ENCODE measurements at regions not wholly inside any gene's neighbourhood (a gene's known extent, or its start where the extent isn't known, plus 50 kb on each side); places are given as distances from the start of the nearest gene placed in this dataset.

DNA sequence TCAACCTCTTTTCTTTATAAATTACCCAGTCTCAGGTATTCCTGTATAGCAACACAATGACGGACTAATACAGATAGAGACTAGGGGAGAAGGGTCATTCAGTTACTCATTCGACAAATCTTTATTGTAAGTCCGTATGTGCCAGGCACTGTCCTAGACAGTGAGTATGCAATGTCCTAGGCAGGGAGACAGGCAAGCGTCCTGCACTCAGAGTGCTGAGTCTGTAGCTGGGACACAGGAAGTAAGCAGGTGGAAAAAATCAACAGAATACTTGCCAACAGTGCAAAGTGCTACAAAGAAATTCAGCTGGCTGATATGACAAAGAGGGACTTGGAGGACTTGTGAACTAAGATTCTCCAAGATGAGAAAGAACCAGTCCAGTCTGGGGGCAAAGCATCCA lies 92.2 kb upstream of the ZBTB40 start:
- no peak for TF ChIP-seq TEAD4 (IDR thresholded peaks at IDR 0.05)
- no peak for TF ChIP-seq NFIC (IDR thresholded peaks at IDR 0.05)
- no peak for TF ChIP-seq CEBPB (IDR thresholded peaks at IDR 0.05)
- TF ChIP-seq YY1 (IDR thresholded peaks at IDR 0.05; ENCODE audit: low read depth), result no peak
- TF ChIP-seq, protein P1, sequence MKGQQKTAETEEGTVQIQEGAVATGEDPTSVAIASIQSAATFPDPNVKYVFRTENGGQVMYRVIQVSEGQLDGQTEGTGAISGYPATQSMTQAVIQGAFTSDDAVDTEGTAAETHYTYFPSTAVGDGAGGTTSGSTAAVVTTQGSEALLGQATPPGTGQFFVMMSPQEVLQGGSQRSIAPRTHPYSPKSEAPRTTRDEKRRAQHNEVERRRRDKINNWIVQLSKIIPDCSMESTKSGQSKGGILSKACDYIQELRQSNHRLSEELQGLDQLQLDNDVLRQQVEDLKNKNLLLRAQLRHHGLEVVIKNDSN (IDR thresholded peaks at IDR 0.05), result no peak
- no peak for TF ChIP-seq TAF1 (IDR thresholded peaks at IDR 0.05; ENCODE audit: low read depth)
- TF ChIP-seq, protein P2, sequence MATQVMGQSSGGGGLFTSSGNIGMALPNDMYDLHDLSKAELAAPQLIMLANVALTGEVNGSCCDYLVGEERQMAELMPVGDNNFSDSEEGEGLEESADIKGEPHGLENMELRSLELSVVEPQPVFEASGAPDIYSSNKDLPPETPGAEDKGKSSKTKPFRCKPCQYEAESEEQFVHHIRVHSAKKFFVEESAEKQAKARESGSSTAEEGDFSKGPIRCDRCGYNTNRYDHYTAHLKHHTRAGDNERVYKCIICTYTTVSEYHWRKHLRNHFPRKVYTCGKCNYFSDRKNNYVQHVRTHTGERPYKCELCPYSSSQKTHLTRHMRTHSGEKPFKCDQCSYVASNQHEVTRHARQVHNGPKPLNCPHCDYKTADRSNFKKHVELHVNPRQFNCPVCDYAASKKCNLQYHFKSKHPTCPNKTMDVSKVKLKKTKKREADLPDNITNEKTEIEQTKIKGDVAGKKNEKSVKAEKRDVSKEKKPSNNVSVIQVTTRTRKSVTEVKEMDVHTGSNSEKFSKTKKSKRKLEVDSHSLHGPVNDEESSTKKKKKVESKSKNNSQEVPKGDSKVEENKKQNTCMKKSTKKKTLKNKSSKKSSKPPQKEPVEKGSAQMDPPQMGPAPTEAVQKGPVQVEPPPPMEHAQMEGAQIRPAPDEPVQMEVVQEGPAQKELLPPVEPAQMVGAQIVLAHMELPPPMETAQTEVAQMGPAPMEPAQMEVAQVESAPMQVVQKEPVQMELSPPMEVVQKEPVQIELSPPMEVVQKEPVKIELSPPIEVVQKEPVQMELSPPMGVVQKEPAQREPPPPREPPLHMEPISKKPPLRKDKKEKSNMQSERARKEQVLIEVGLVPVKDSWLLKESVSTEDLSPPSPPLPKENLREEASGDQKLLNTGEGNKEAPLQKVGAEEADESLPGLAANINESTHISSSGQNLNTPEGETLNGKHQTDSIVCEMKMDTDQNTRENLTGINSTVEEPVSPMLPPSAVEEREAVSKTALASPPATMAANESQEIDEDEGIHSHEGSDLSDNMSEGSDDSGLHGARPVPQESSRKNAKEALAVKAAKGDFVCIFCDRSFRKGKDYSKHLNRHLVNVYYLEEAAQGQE (IDR thresholded peaks at IDR 0.05; ENCODE audit: low read depth), result no peak
- TF ChIP-seq EP300 (IDR thresholded peaks at IDR 0.05; ENCODE audit: borderline replicate concordance), result no peak
- TF ChIP-seq FOXM1 (IDR thresholded peaks at IDR 0.05; ENCODE audit: borderline replicate concordance, low read depth), result no peak
- TF ChIP-seq TCF12 (IDR thresholded peaks at IDR 0.05; ENCODE audit: low read depth), result no peak
- no peak for TF ChIP-seq RAD21 (IDR thresholded peaks at IDR 0.05; ENCODE audit: low read depth)
- no peak for TF ChIP-seq ZBTB7A (IDR thresholded peaks at IDR 0.05; ENCODE audit: low read depth)
- TF ChIP-seq, protein P3, sequence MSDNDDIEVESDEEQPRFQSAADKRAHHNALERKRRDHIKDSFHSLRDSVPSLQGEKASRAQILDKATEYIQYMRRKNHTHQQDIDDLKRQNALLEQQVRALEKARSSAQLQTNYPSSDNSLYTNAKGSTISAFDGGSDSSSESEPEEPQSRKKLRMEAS (IDR thresholded peaks at IDR 0.05), result no peak

DNA sequence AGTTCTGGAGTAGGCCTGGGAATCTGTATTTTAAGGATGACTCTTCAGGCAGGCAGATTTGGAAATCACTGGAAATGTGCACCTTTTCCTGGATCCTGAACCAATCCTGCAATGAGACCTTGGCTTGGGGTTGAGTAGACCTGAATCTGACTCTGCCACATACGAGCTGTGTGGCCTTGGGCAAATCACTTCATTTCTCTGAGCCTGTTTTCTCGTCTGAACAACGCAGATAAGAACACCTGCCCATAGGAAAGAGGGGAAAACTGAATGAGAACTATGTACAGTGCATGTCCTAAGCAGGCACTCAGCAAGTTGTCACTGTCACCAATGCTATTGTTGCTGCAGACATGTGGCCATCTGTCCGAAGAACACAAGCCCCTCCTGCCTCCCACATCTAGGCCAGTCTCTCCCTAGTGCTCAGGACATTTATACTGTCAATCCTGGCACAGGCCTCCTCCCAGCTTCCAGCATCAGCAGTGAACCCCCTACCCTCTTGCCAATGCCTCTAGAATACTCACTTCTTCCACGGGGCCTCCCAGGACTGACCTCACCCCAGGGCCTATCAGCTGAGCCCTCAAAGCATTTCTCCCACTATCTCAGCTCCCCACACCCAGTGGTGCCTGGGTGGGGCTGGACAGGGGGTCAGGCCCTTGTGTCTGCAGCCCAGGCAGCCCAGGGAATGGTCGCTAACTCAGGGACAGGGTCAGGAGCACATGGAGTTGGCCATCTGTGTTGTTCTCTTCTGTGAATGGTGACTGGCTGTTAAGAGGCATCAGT lies 88.8 kb upstream of the ZBTB40 start:
- TF ChIP-seq CEBPB (IDR thresholded peaks at IDR 0.05) (no peak), TAF1 (IDR thresholded peaks at IDR 0.05; ENCODE audit: low read depth) (no peak), YY1 (IDR thresholded peaks at IDR 0.05; ENCODE audit: low read depth) (no peak), ZBTB7A (IDR thresholded peaks at IDR 0.05; ENCODE audit: low read depth) (no peak), EP300 (IDR thresholded peaks at IDR 0.05; ENCODE audit: borderline replicate concordance) (no peak), NFIC (IDR thresholded peaks at IDR 0.05) (no peak), CREB1 (IDR thresholded peaks at IDR 0.05; ENCODE audit: low read depth) (no peak), EGR1 (IDR thresholded peaks at IDR 0.05) (no peak), TCF12 (IDR thresholded peaks at IDR 0.05; ENCODE audit: low read depth) (no peak), RAD21 (IDR thresholded peaks at IDR 0.05; ENCODE audit: low read depth) (no peak), TEAD4 (IDR thresholded peaks at IDR 0.05) (no peak), FOXM1 (IDR thresholded peaks at IDR 0.05; ENCODE audit: borderline replicate concordance, low read depth) (no peak)
- TF ChIP-seq, protein P2 (IDR thresholded peaks at IDR 0.05; ENCODE audit: low read depth), result no peak
- TF ChIP-seq, protein P3 (IDR thresholded peaks at IDR 0.05), result no peak
- TF ChIP-seq, protein P1 (IDR thresholded peaks at IDR 0.05), result no peak

DNA sequence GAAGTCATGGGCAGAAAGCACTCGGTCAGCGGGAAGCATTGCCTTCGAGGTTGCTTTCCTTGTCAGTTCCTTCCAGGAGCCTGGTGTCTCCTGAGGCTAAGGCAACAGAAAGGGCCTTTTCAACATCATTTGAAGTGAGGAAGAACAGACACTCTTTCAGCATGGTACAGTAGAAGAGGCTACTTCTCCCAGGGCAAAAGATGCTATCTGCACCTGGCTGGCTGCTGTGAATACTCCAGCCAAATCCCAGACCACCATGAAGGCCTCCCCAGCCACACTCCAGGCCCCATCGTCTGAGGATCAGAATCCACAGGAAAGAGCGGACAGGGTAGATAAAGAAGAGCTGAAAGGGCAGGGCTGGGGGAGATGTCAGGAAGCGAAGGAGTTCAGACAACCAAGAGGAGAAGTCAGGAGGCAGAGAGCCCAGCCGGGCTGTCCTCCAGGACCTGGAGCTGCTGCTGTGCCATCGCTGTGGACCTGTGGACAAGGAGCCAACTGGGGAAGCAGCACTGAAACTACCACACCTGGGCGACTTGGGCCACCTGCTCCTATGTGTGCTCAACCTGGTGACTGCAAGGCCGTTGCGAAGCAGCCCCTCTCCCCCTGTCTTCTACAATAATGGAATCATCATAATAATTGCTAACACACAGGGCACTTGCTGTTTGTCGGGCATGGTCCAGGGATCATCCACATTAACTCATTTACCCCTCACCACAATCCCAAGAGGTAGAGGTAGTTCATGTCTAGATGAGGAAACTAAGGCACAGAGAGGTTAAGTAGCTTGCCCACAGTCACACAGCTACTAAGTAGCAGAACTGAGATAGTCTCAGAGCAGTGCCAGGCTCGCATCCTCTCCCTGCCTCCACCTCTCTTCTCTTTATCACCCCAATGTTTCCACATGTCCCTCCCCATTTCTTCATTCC lies 88.0 kb upstream of the ZBTB40 start:
- TF ChIP-seq, protein P3 (IDR thresholded peaks at IDR 0.05), result no peak
- TF ChIP-seq TEAD4 (IDR thresholded peaks at IDR 0.05) (no peak), YY1 (IDR thresholded peaks at IDR 0.05; ENCODE audit: low read depth) (no peak), FOXM1 (IDR thresholded peaks at IDR 0.05; ENCODE audit: borderline replicate concordance, low read depth) (no peak), ZBTB7A (IDR thresholded peaks at IDR 0.05; ENCODE audit: low read depth) (no peak), CREB1 (IDR thresholded peaks at IDR 0.05; ENCODE audit: low read depth) (no peak), TCF12 (IDR thresholded peaks at IDR 0.05; ENCODE audit: low read depth) (no peak)
- TF ChIP-seq, protein P2 (IDR thresholded peaks at IDR 0.05; ENCODE audit: low read depth), result no peak

All from Ishikawa (cell line).